ENCODE measurements at regions not wholly inside any gene's neighbourhood (a gene's known extent, or its start where the extent isn't known, plus 50 kb on each side); places are given as distances from the start of the nearest gene placed in this dataset.

DNA sequence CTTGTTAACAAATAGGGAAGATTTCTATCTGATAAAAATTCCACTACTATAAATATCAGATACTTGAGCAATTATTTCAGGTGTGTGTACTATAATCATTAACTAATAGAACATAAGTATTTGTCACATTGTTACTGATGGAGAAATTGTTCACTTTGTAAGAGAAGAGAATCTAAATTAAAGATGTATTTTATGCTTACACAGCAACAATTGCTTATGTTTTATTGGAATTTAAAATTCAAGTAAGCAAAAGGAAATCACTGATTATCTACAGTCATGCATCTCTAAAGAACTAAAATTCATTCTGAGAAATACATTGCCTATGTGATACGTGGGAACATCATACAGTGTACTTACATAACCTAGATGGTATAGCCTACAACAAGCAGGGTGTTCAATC, 1590.8 kb downstream of the GRIK2 start:
- TF ChIP-seq CTCF (IDR thresholded peaks at IDR 0.05) (no peak), POLR2A (IDR thresholded peaks at IDR 0.05; ENCODE audit: low read depth) (no peak)

All from esophagus muscularis mucosa (tissue), 3 donors.